AG09309 (cell line): ENCODE measurements at regions not wholly inside any gene's neighbourhood (a gene's known extent, or its start where the extent isn't known, plus 50 kb on each side); places are given as distances from the start of the nearest gene placed in this dataset.

Source experiments
- DNase-seq: peaks from one replicate; pipeline ENCODE4 v3.0.0-alpha.2; 2010; ENCODE audit warnings: low read depth
- H3K4me3 ChIP-seq: 2 replicates; pipeline ENCODE4 v1.5.1; 2011; ENCODE audit warnings: mild to moderate bottlenecking, low read depth, low read length, moderate library complexity; ENCODE audit not compliant: control insufficient read depth
- CTCF ChIP-seq: IDR thresholded peaks from 2 replicates; pipeline ENCODE4 v1.5.1; 2011; ENCODE audit warnings: mild to moderate bottlenecking, low read depth, low read length, inconsistent platforms; ENCODE audit not compliant: insufficient read depth, control insufficient read depth; ENCODE audit errors: missing control alignments

GRCh38 chr5:107099506-107099905 is 571.2 kb downstream of the EFNA5 start:
- H3K4me3 ChIP-seq = no peak overlapping the region
- TF ChIP-seq CTCF = no peak
- no peak for DNase-seq

- no peak overlapping the region for H3K4me3 ChIP-seq
- no peak for TF ChIP-seq CTCF
- DNase-seq = no peak
These were observed 578.0 kb downstream of the EFNA5 start for GRCh38 chr5:107092695-107093094.

GRCh38 chr5:107090506-107090905 is 580.2 kb downstream of the EFNA5 start:
- no peak for DNase-seq
- H3K4me3 ChIP-seq = no peak overlapping the region
- TF ChIP-seq CTCF = no peak

- no peak for DNase-seq
- TF ChIP-seq CTCF = no peak
These were observed 581.8 kb downstream of the EFNA5 start for GRCh38 chr5:107088907-107089306.

GRCh38 chr5:107085572-107085971 is 585.2 kb downstream of the EFNA5 start:
- DNase-seq = no peak
- no peak for TF ChIP-seq CTCF
- no peak overlapping the region for H3K4me3 ChIP-seq

More at GRCh38 chr5:107088907-107089306, 581.8 kb downstream of the EFNA5 start:
- no peak overlapping the region for H3K4me3 ChIP-seq

GRCh38 chr5:107074996-107075395 is 595.7 kb downstream of the EFNA5 start:
- H3K4me3 ChIP-seq = no peak overlapping the region
- DNase-seq = no peak
- no peak for TF ChIP-seq CTCF

GRCh38 chr5:107072967-107073366 is 597.8 kb downstream of the EFNA5 start:
- H3K4me3 ChIP-seq = no peak overlapping the region
- no peak for TF ChIP-seq CTCF
- no peak for DNase-seq
